Right atrium auricular region (tissue), 2 donors: ENCODE measurements at regions not wholly inside any gene's neighbourhood (a gene's known extent, or its start where the extent isn't known, plus 50 kb on each side); places are given as distances from the start of the nearest gene placed in this dataset.

Source experiments
- DNase-seq: peaks from one replicate; pipeline ENCODE4 v3.0.0-alpha.2; 2019; ENCODE audit warnings: low spot score
- H3K27ac ChIP-seq, 2 donors: fragments of 200-600 bp; sonication (generic); 1 replicate in 1 of 2; 2 replicates in 1 of 2; pipeline ENCODE4 v1.5.1; 2016 to 2019
- H3K27me3 ChIP-seq, 2 donors: fragments of 200-600 bp; sonication (generic); one replicate each; pipeline versions ENCODE4 v1.5.1 to v1.6.0; 2017 to 2019
- H3K36me3 ChIP-seq: fragments of 200-600 bp; sonication (generic); one replicate; pipeline ENCODE4 v1.5.1; 2016
- H3K4me1 ChIP-seq, 2 donors: fragments of 200-600 bp; sonication (generic); one replicate each; pipeline versions ENCODE4 v1.5.1 to v1.6.0; 2017 to 2019
- H3K4me3 ChIP-seq, 2 donors: fragments of 200-600 bp; sonication (generic); 1 replicate in 1 of 2; 2 replicates in 1 of 2; pipeline ENCODE4 v1.5.1; 2017 to 2019; ENCODE audit warnings: mild to moderate bottlenecking in 1 of 2, moderate library complexity in 1 of 2
- H3K9me3 ChIP-seq, 2 donors: fragments of 200-600 bp; sonication (generic); one replicate each; pipeline ENCODE4 v1.5.1; 2019
- CTCF ChIP-seq, 2 donors: fragments of 200-600 bp; sonication (generic); IDR thresholded peaks; one replicate each; pipeline ENCODE4 v1.5.1; 2019; ENCODE audit warnings: antibody characterized with exemption in 2 of 2

GRCh38 chr20:39885975-39886649 lies 802.9 kb downstream of the MAFB start:
- Histone ChIP-seq H3K27me3 (no peaks in the 10 kb centered on the region), H3K4me1 (peaks cover 0 to 10% of the 10 kb centered on the region in 2 donors), H3K36me3 (no peaks in the 10 kb centered on the region), H3K27ac (peak overlapping the region in 1 of 2 donors; percentile 7), H3K9me3 (peaks cover 0 to 5% of the 10 kb centered on the region in 2 donors), H3K4me3 (no peak overlapping the region)
- DNase-seq, result peak; percentile 84
- peak; percentile 23 to 70 for TF ChIP-seq CTCF (IDR thresholded peaks at IDR 0.05)

- Histone ChIP-seq H3K27ac (no peak overlapping the region), H3K36me3 (no peaks in the 10 kb centered on the region)
- no peak for DNase-seq
These were observed 806.2 kb downstream of the MAFB start for GRCh38 chr20:39882806-39883205.

GRCh38 chr20:39880890-39881289 lies 808.1 kb downstream of the MAFB start:
- Histone ChIP-seq H3K36me3 (no peaks in the 10 kb centered on the region), H3K4me3 (no peak overlapping the region), H3K27me3 (no peaks in the 10 kb centered on the region), H3K9me3 (peaks cover 0 to 5% of the 10 kb centered on the region in 2 donors), H3K4me1 (peaks cover 0 to 3% of the 10 kb centered on the region in 2 donors), H3K27ac (no peak overlapping the region)
- TF ChIP-seq CTCF (IDR thresholded peaks at IDR 0.05), result no peak
- no peak for DNase-seq

More at GRCh38 chr20:39882806-39883205, 806.2 kb downstream of the MAFB start:
- no peak for TF ChIP-seq CTCF (IDR thresholded peaks at IDR 0.05)
- Histone ChIP-seq H3K4me1 (peaks cover 0 to 10% of the 10 kb centered on the region in 2 donors), H3K27me3 (no peaks in the 10 kb centered on the region), H3K9me3 (peaks cover 0 to 5% of the 10 kb centered on the region in 2 donors), H3K4me3 (no peak overlapping the region)

- no peak overlapping the region for H3K4me3 ChIP-seq
- TF ChIP-seq CTCF (IDR thresholded peaks at IDR 0.05), result no peak
- no peak overlapping the region for H3K27ac ChIP-seq
- DNase-seq, result no peak
- H3K27me3 ChIP-seq, result no peaks in the 10 kb centered on the region
- H3K4me1 ChIP-seq, result no peaks in the 10 kb centered on the region
- no peaks in the 10 kb centered on the region for H3K36me3 ChIP-seq
- peaks cover 0 to 5% of the 10 kb centered on the region in 2 donors for H3K9me3 ChIP-seq
These were observed 809.7 kb downstream of the MAFB start for GRCh38 chr20:39879296-39879695.

GRCh38 chr20:39878809-39879208 lies 810.2 kb downstream of the MAFB start:
- no peaks in the 10 kb centered on the region for H3K27me3 ChIP-seq
- H3K27ac ChIP-seq, result no peak overlapping the region
- H3K9me3 ChIP-seq, result peaks cover 0 to 5% of the 10 kb centered on the region in 2 donors
- H3K4me1 ChIP-seq, result peaks cover 0 to 4% of the 10 kb centered on the region in 2 donors
- DNase-seq, result no peak
- H3K36me3 ChIP-seq, result no peaks in the 10 kb centered on the region
- no peak for TF ChIP-seq CTCF (IDR thresholded peaks at IDR 0.05)
- no peak overlapping the region for H3K4me3 ChIP-seq

- H3K36me3 ChIP-seq, result no peaks in the 10 kb centered on the region
- no peak overlapping the region for H3K27ac ChIP-seq
- peaks cover 0 to 5% of the 10 kb centered on the region in 2 donors for H3K9me3 ChIP-seq
- H3K4me3 ChIP-seq, result no peak overlapping the region
- peaks cover 0 to 9% of the 10 kb centered on the region in 2 donors for H3K4me1 ChIP-seq
- DNase-seq, result no peak
- no peaks in the 10 kb centered on the region for H3K27me3 ChIP-seq
- no peak for TF ChIP-seq CTCF (IDR thresholded peaks at IDR 0.05)
These were observed 810.7 kb downstream of the MAFB start for GRCh38 chr20:39878320-39878719.
